Activated naive CD4-positive, alpha-beta T cell treated with anti-CD3 and anti-CD28 coated beads, Interleukin-2, amount 10 ng/mL, durations not matched to agents 7 days and 5 days (primary cell): ENCODE measurements at regions not wholly inside any gene's neighbourhood (a gene's known extent, or its start where the extent isn't known, plus 50 kb on each side); places are given as distances from the start of the nearest gene placed in this dataset.
"Not testable (repeated sequence)": the region's sequence is repeated elsewhere in the genome, so short reads cannot be mapped to it uniquely, and the experiment has no call there.

ENCODE experiments used
- CTCF ChIA-PET: fragments of 350-600 bp; sonication (Branson Sonifier 250); formaldehyde crosslinking; loops from one replicate; lab custom pipeline; 2021; ENCODE audit warnings: antibody characterized with exemption; lab: Charles Lee
- DNase-seq: peaks from one replicate; pipeline ENCODE4 v3.0.0-alpha.2; 2020
- H3K27ac Mint-ChIP-seq: one replicate; pipeline ENCODE4 v1.8.0; 2021; ENCODE audit warnings: mild to moderate bottlenecking, moderate library complexity, mixed read lengths
- H3K27me3 Mint-ChIP-seq: one replicate; pipeline ENCODE4 v1.8.0; 2021; ENCODE audit warnings: mild to moderate bottlenecking, mixed read lengths
- H3K36me3 Mint-ChIP-seq: one replicate; pipeline ENCODE4 v1.8.0; 2021; ENCODE audit warnings: mixed read lengths
- H3K4me1 Mint-ChIP-seq: one replicate; pipeline ENCODE4 v1.8.0; 2021; ENCODE audit warnings: mixed read lengths
- H3K4me3 Mint-ChIP-seq: one replicate; pipeline ENCODE4 v1.8.0; 2021; ENCODE audit warnings: mild to moderate bottlenecking, moderate library complexity, mixed read lengths
- H3K9me3 Mint-ChIP-seq: one replicate; pipeline ENCODE4 v1.8.0; 2021; ENCODE audit warnings: mixed read lengths

DNA sequence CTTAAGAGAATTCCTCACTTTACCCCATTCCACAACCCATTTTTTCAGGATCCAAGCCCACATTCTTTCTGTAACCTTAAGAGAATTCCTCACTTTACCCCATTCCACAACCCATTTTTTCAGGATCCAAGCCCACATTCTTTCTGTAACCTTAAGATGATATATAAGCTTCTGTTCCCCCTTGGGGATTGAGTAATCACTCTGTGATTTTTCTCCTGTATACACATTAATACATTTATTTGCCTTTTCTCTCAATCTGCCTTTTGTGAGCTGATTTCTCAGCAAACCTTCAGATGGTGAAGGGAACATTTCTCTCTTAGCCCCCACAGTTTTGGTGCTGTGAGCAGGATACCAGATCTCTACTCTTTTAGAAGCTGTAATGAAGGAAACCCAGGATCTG lies 494.1 kb downstream of the TMEM135 start:
- H3K4me3 Mint-ChIP-seq, H3K27ac Mint-ChIP-seq, H3K36me3 Mint-ChIP-seq, H3K4me1 Mint-ChIP-seq, DNase-seq, CTCF ChIA-PET, H3K9me3 Mint-ChIP-seq, H3K27me3 Mint-ChIP-seq: not testable (repeated sequence)

GRCh38 chr11:87529486-87529885 lies 491.8 kb downstream of the TMEM135 start:
- CTCF ChIA-PET = no interaction called here
- Mint-ChIP-seq H3K27ac (no peak overlapping the region), H3K4me1 (no peaks in the 10 kb centered on the region), H3K36me3 (no peaks in the 10 kb centered on the region), H3K4me3 (no peak overlapping the region), H3K27me3 (no peaks in the 10 kb centered on the region), H3K9me3 (no peaks in the 10 kb centered on the region)
- no peak for DNase-seq

- Mint-ChIP-seq H3K9me3 (no peaks in the 10 kb centered on the region), H3K4me3 (no peak overlapping the region), H3K36me3 (no peaks in the 10 kb centered on the region), H3K4me1 (no peaks in the 10 kb centered on the region), H3K27ac (no peak overlapping the region), H3K27me3 (no peaks in the 10 kb centered on the region)
- DNase-seq = no peak
- CTCF ChIA-PET = no interaction called here
These were observed 491.0 kb downstream of the TMEM135 start for GRCh38 chr11:87528752-87529151.

DNA sequence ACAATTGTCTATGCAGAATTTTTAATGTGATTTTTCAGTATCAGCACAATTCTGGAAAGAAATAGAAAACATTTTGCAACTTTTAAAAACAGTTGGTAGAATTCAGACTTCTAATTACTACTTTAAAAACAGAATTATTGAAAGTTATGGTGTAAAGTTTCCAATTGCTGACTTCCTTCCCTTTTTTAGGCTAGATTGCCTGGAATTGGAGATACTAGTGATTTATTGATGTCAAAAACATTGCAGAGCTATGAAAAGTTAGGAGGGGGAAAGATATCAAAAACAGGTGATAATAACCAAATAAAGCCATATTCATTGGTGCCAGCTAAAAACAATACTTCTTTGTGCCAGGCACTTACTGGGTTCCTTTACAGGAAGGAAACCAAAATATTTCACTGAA lies 485.5 kb downstream of the TMEM135 start:
- no peak for DNase-seq
- no peak overlapping the region for H3K27ac Mint-ChIP-seq
- no peaks in the 10 kb centered on the region for H3K27me3 Mint-ChIP-seq
- H3K4me3 Mint-ChIP-seq = no peak overlapping the region
- no peaks in the 10 kb centered on the region for H3K4me1 Mint-ChIP-seq
- CTCF ChIA-PET = no interaction called here
- H3K36me3 Mint-ChIP-seq = no peaks in the 10 kb centered on the region
- H3K9me3 Mint-ChIP-seq = no peaks in the 10 kb centered on the region

DNA sequence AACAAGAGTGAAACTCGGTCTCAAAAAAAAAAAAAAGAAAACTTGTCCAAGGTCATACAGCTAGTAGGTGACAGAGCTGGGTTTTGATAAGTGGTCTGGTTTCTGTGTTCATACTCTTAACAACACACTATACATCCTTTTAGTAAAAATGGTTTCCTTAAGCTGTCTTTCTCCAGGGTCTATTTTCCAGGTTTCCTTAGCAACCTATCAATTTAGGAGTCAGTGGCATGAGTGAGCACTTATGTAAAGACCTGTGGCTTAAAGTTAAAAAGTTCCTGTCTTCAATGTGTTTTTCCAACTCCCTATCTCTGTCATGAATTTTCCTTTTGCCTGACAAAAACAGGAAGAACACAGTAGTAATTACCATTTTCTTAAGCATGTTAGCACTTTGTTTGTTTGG lies 480.5 kb downstream of the TMEM135 start:
- H3K27ac Mint-ChIP-seq = no peak overlapping the region
- no peaks in the 10 kb centered on the region for H3K4me1 Mint-ChIP-seq
- H3K27me3 Mint-ChIP-seq = no peaks in the 10 kb centered on the region
- no peak overlapping the region for H3K4me3 Mint-ChIP-seq
- CTCF ChIA-PET = no interaction called here
- DNase-seq = no peak
- no peaks in the 10 kb centered on the region for H3K36me3 Mint-ChIP-seq
- H3K9me3 Mint-ChIP-seq = no peaks in the 10 kb centered on the region

DNA sequence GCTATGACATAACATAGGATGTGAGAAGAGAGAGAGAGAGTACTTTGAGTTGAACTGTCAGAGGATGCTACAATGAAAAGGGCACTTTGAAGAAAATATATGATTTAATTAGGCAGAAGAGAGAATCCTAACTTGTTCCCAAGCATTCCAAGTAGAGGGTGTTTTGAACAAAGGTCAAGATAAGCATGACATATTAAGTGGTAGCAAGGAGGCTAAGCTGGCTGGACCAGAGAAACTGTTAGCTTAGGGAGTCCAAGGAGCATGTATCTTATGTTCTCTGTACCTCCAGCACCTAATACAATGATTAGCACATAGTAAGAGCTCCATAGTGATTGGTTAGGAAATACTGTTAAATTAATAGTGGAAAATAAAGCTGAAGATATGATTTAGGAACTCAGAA lies 479.6 kb downstream of the TMEM135 start:
- Mint-ChIP-seq H3K4me3 (no peak overlapping the region), H3K36me3 (no peaks in the 10 kb centered on the region), H3K27ac (no peak overlapping the region), H3K27me3 (no peaks in the 10 kb centered on the region), H3K4me1 (no peaks in the 10 kb centered on the region), H3K9me3 (no peaks in the 10 kb centered on the region)
- DNase-seq = no peak
- CTCF ChIA-PET = no interaction called here

DNA sequence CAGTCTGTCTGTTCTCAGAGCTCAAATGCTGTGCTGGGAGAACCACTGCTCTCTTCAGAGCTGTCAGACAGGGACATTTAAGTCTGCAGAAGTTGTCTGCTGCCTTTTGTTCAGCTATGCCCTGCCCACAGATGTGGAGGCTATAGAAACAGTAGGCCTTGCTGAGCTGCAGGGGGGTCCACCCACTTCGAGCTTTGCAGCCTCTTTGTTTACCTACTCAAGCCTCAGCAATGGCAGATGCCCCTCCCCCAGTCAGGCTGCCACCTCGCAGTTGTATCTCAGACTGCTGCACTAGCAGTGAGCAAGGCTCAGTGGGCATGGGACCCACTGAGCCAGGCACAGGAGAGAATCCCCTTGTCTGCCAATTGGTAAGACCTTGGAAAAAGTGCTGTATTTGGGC lies 470.0 kb downstream of the TMEM135 start:
- H3K4me1 Mint-ChIP-seq, H3K36me3 Mint-ChIP-seq, CTCF ChIA-PET, DNase-seq, H3K9me3 Mint-ChIP-seq, H3K27me3 Mint-ChIP-seq, H3K4me3 Mint-ChIP-seq, H3K27ac Mint-ChIP-seq: not testable (repeated sequence)

DNA sequence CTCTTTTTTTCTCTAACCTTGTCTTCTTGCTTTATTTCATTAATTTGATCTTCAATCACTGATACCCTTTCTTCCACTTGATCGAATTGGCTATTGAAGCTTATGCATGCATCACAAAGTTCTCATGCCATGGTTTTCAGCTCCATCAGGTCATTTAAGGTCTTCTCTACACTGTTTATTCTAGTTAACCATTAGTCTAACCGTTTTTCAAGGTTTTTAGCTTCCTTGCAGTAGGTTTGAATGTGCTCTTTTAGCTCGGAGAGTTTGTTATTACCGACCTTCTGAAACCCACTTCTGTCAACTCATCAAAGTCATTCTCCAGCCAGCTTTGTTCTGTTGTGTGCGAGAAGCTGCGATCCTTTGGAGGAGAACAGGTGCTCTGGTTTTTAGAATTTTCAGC lies 469.2 kb downstream of the TMEM135 start:
- H3K4me3 Mint-ChIP-seq, H3K36me3 Mint-ChIP-seq, CTCF ChIA-PET, H3K9me3 Mint-ChIP-seq, H3K27ac Mint-ChIP-seq, H3K27me3 Mint-ChIP-seq, DNase-seq, H3K4me1 Mint-ChIP-seq: not testable (repeated sequence)

DNA sequence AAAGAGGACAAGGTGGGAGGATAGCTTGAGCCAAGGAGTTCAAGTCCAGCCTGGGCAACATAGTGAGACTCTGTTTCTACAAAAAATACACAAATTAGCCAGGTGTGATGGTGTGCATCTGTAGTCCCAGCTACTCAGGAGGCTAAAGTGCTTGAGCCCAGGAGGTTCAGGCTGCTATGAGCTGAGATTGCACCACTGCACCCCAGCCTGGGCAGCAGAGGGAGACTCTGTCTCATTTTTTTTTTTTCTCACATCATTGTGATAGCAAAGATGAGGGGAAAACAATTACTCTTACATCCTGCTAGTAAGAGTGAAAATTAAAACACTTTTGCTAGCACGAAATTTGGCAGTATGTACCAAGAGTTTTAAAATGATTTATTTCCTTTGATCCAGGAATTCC lies 463.7 kb downstream of the TMEM135 start:
- H3K27ac Mint-ChIP-seq = no peak overlapping the region
- H3K9me3 Mint-ChIP-seq = peaks cover 2% of the 10 kb centered on the region
- no peak overlapping the region for H3K4me3 Mint-ChIP-seq
- no peaks in the 10 kb centered on the region for H3K27me3 Mint-ChIP-seq
- no peaks in the 10 kb centered on the region for H3K36me3 Mint-ChIP-seq
- DNase-seq = no peak
- CTCF ChIA-PET = no interaction called here
- no peaks in the 10 kb centered on the region for H3K4me1 Mint-ChIP-seq

DNA sequence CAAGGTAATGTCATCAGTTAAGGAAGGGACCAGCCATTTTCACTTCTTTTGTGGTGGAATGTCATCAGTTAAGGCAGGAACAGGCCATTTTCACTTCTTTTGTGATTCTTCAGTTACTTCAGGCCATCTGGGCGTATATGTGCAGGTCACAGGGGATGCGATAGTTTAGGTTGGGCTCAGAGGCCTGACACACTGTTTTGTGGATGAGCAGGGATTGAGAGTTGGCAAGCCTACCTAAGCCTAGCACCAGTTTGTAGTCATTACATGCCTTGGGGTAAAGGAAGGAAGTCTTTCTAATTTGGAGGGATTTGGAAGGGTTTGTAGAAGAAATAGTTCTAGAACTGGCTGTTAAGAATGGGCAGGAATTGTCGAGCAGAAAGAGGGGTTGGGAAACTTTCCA lies 457.2 kb downstream of the TMEM135 start:
- H3K4me3 Mint-ChIP-seq, H3K27me3 Mint-ChIP-seq, DNase-seq, H3K4me1 Mint-ChIP-seq, CTCF ChIA-PET, H3K27ac Mint-ChIP-seq, H3K9me3 Mint-ChIP-seq, H3K36me3 Mint-ChIP-seq: not testable (repeated sequence)

DNA sequence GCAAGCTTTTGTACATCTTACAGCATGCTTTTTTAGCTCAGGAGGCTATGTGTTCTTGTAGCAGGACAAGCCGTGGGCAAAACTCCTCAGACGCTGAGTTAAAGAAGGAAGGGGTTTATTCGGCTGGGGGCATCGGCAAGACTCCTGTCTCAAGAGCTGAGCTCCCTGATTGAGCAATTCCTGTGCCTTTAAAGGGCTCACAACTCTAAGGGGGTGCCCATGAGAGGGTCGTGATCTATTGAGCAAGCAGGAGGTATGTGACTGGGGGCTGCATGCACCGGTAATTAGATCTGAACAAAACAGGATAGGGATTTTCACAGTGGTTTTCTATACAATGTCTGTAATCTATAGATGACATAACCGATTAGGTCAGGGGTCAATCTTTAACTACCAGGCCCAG lies 456.3 kb downstream of the TMEM135 start:
- H3K9me3 Mint-ChIP-seq, H3K27me3 Mint-ChIP-seq, H3K27ac Mint-ChIP-seq, H3K4me3 Mint-ChIP-seq, H3K36me3 Mint-ChIP-seq, H3K4me1 Mint-ChIP-seq, DNase-seq, CTCF ChIA-PET: not testable (repeated sequence)

DNA sequence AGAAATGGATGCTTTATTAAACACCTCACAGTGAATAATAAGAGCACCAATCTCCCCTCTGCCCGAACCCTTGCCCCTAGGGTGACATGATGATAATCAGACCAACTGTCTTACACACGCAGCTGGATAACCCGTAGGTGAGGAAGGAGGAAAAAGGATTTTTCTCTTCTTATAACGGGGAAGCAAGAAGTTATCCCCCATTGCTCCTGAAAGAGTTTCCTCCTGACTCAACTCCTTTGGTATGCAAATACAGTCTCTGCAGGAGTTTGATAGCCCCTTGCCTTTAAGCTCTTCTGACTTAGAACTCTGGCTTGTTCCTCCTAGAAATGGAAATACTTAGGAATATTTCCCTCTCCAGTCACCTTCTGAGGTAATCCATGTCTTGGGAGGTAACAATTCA lies 455.8 kb downstream of the TMEM135 start:
- DNase-seq = no peak
- no peak overlapping the region for H3K4me3 Mint-ChIP-seq
- H3K9me3 Mint-ChIP-seq = no peaks in the 10 kb centered on the region
- H3K4me1 Mint-ChIP-seq = no peaks in the 10 kb centered on the region
- H3K27me3 Mint-ChIP-seq = no peaks in the 10 kb centered on the region
- H3K36me3 Mint-ChIP-seq = no peaks in the 10 kb centered on the region
- CTCF ChIA-PET = no interaction called here
- no peak overlapping the region for H3K27ac Mint-ChIP-seq

DNA sequence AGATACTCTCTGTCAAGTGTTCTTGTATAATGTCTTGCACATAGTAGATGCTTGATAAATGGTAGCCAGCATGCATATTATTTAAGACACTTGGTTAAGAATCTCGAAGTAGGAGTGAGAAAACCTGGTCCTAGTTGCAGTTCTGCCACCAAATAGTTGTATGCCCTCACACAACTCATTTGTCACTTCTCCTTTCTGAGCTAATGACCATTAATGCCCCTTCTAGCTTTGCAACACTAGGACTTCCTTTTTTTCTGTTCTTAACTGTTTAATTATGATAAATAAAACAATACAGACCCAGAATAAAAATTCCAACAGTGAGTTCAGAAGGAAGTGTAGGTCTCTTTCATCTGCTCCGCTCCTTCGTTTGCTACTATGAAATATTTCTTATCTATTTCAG lies 453.6 kb downstream of the TMEM135 start:
- H3K4me1 Mint-ChIP-seq = no peaks in the 10 kb centered on the region
- CTCF ChIA-PET = no interaction called here
- no peak for DNase-seq
- no peak overlapping the region for H3K27ac Mint-ChIP-seq
- no peaks in the 10 kb centered on the region for H3K36me3 Mint-ChIP-seq
- no peaks in the 10 kb centered on the region for H3K27me3 Mint-ChIP-seq
- H3K4me3 Mint-ChIP-seq = no peak overlapping the region
- H3K9me3 Mint-ChIP-seq = no peaks in the 10 kb centered on the region

DNA sequence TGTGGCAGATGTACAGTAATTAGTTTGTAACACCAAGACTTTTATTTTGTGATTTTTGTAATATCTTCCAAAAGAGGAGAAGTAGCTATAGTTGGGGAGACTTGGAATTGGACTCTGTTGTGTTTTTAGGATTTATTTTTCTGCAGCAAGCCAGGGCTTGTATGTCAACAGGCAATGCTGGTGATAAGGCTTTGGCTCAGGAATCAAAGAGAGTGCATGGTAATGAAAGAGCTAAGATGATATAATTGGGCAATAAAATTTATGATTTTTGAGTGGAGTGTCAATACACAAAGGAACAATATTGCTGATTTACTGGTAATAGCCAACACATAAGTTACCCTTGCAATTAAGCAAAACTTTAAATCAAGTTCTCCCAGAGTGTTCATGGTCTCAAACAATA lies 452.9 kb downstream of the TMEM135 start:
- Mint-ChIP-seq H3K27ac (no peak overlapping the region), H3K27me3 (no peaks in the 10 kb centered on the region), H3K4me1 (no peaks in the 10 kb centered on the region), H3K4me3 (no peak overlapping the region), H3K9me3 (no peaks in the 10 kb centered on the region), H3K36me3 (no peaks in the 10 kb centered on the region)
- no peak for DNase-seq
- CTCF ChIA-PET = no interaction called here

DNA sequence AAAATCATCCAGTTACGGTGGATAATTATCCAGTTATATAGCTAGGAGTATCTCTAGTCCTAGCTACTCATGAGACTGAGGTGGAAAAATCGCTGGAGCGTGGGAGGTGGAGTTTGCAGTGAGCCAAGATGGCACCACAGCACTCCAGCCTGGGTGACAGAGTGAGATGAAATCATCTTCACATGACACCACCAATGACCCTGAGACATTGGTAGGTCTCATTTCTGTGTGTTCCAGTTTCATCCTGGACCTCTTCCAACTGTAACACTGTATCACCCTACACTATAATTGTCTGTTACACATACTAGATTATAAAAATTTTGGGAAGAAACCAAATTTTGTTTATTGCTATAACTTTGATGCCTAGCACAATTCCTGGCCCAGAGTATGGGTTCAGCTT lies 446.8 kb downstream of the TMEM135 start:
- Mint-ChIP-seq H3K4me1 (no peaks in the 10 kb centered on the region), H3K27me3 (no peaks in the 10 kb centered on the region), H3K9me3 (no peaks in the 10 kb centered on the region), H3K36me3 (no peaks in the 10 kb centered on the region), H3K27ac (no peak overlapping the region), H3K4me3 (no peak overlapping the region)
- DNase-seq = no peak
- CTCF ChIA-PET = no interaction called here

- no peak for DNase-seq
- H3K36me3 Mint-ChIP-seq = no peaks in the 10 kb centered on the region
- CTCF ChIA-PET = no interaction called here
- no peak overlapping the region for H3K4me3 Mint-ChIP-seq
- no peaks in the 10 kb centered on the region for H3K27me3 Mint-ChIP-seq
- no peak overlapping the region for H3K27ac Mint-ChIP-seq
- no peaks in the 10 kb centered on the region for H3K4me1 Mint-ChIP-seq
- no peaks in the 10 kb centered on the region for H3K9me3 Mint-ChIP-seq
These were observed 439.6 kb downstream of the TMEM135 start for GRCh38 chr11:87477321-87477720.
